ENCODE measurements at regions not wholly inside any gene's neighbourhood (a gene's known extent, or its start where the extent isn't known, plus 50 kb on each side); places are given as distances from the start of the nearest gene placed in this dataset.

GRCh38 chr2:114056294-114057143, 166.6 kb downstream of the ACTR3 start:
- Mint-ChIP-seq H3K9me3 (no peaks in the 10 kb centered on the region), H3K4me3 (no peak overlapping the region), H3K27ac (no peak overlapping the region), H3K4me1 (ENCODE audit: low read depth) (no peaks in the 10 kb centered on the region), H3K27me3 (ENCODE audit: insufficient read depth) (peaks cover 4% of the 10 kb centered on the region), H3K36me3 (ENCODE audit: low read depth) (no peaks in the 10 kb centered on the region)
- no peak for DNase-seq
- TF ChIP-seq CTCF (IDR thresholded peaks at IDR 0.05): no peak

- H3K9me3 Mint-ChIP-seq: no peaks in the 10 kb centered on the region
- H3K27me3 Mint-ChIP-seq (ENCODE audit: insufficient read depth): peaks cover 5% of the 10 kb centered on the region
- H3K36me3 Mint-ChIP-seq (ENCODE audit: low read depth): no peaks in the 10 kb centered on the region
- no peak overlapping the region for H3K27ac Mint-ChIP-seq
- no peak for TF ChIP-seq CTCF (IDR thresholded peaks at IDR 0.05)
- no peak overlapping the region for H3K4me3 Mint-ChIP-seq
- DNase-seq: no peak
- no peaks in the 10 kb centered on the region for H3K4me1 Mint-ChIP-seq (ENCODE audit: low read depth)
Measured at GRCh38 chr2:114057638-114058037, 167.7 kb downstream of the ACTR3 start.

GRCh38 chr2:114061566-114062098, 171.7 kb downstream of the ACTR3 start:
- no peak for TF ChIP-seq CTCF (IDR thresholded peaks at IDR 0.05)
- H3K36me3 Mint-ChIP-seq (ENCODE audit: low read depth): no peaks in the 10 kb centered on the region

GRCh38 chr2:114063346-114063745, 173.5 kb downstream of the ACTR3 start:
- H3K9me3 Mint-ChIP-seq: no peaks in the 10 kb centered on the region
- no peak overlapping the region for H3K4me3 Mint-ChIP-seq
- no peak overlapping the region for H3K27ac Mint-ChIP-seq
- no peak for DNase-seq
- TF ChIP-seq CTCF (IDR thresholded peaks at IDR 0.05): no peak
- peaks cover 7% of the 10 kb centered on the region; the same call in 1 of the 2 replicates for H3K27me3 Mint-ChIP-seq (ENCODE audit: insufficient read depth)
- H3K36me3 Mint-ChIP-seq (ENCODE audit: low read depth): no peaks in the 10 kb centered on the region
- no peaks in the 10 kb centered on the region for H3K4me1 Mint-ChIP-seq (ENCODE audit: low read depth)

More at GRCh38 chr2:114061566-114062098, 171.7 kb downstream of the ACTR3 start:
- no peaks in the 10 kb centered on the region for H3K9me3 Mint-ChIP-seq
- H3K4me1 Mint-ChIP-seq (ENCODE audit: low read depth): no peaks in the 10 kb centered on the region
- no peak overlapping the region for H3K27ac Mint-ChIP-seq
- no peak for DNase-seq
- H3K27me3 Mint-ChIP-seq (ENCODE audit: insufficient read depth): peaks cover 7% of the 10 kb centered on the region; the same call in 1 of the 2 replicates
- H3K4me3 Mint-ChIP-seq: no peak overlapping the region

- TF ChIP-seq CTCF (IDR thresholded peaks at IDR 0.05): no peak
- Mint-ChIP-seq H3K4me1 (ENCODE audit: low read depth) (no peaks in the 10 kb centered on the region), H3K9me3 (no peaks in the 10 kb centered on the region), H3K36me3 (ENCODE audit: low read depth) (no peaks in the 10 kb centered on the region), H3K27me3 (ENCODE audit: insufficient read depth) (peaks cover 7% of the 10 kb centered on the region; the same call in 1 of the 2 replicates), H3K4me3 (no peak overlapping the region), H3K27ac (no peak overlapping the region)
- no peak for DNase-seq
Measured at GRCh38 chr2:114065731-114066130, 175.8 kb downstream of the ACTR3 start.
